Nephron (organoid): ENCODE measurements at regions not wholly inside any gene's neighbourhood (a gene's known extent, or its start where the extent isn't known, plus 50 kb on each side); places are given as distances from the start of the nearest gene placed in this dataset.
A peak's percentile ranks its signal among the peaks of the same experiment; 100 is the strongest.
"Not testable (repeated sequence)": the region's sequence is repeated elsewhere in the genome, so short reads cannot be mapped to it uniquely, and the experiment has no call there.

ENCODE experiments used
- H3K27ac Mint-ChIP-seq, 3 experiments: 2 replicates each; pipeline ENCODE4 v1.8.0; 2020; ENCODE audit warnings: mixed read lengths in 3 of 3, mild to moderate bottlenecking in 2 of 3, moderate library complexity in 1 of 3
- H3K27me3 Mint-ChIP-seq: 2 replicates; pipeline ENCODE4 v1.8.0; 2021; ENCODE audit warnings: low read depth, mild to moderate bottlenecking, moderate library complexity, mixed read lengths
- H3K36me3 Mint-ChIP-seq: 2 replicates; pipeline ENCODE4 v1.8.0; 2020; ENCODE audit warnings: low read depth, mixed read lengths
- H3K4me1 Mint-ChIP-seq: 2 replicates; pipeline ENCODE4 v1.8.0; 2020; ENCODE audit warnings: mixed read lengths
- H3K4me3 Mint-ChIP-seq, 3 experiments: 2 replicates each; pipeline ENCODE4 v1.8.0; 2020; ENCODE audit warnings: mild to moderate bottlenecking in 3 of 3, mixed read lengths in 3 of 3, moderate library complexity in 2 of 3
- H3K9me3 Mint-ChIP-seq: 2 replicates; pipeline ENCODE4 v1.8.0; 2020; ENCODE audit warnings: mixed read lengths
- CTCF ChIP-seq, 3 experiments: fragments of 200-600 bp; sonication (generic); IDR thresholded peaks; one replicate each; pipeline ENCODE4 v1.5.0; 2021; ENCODE audit warnings: antibody characterized with exemption in 3 of 3; ENCODE audit not compliant: unreplicated experiment in 3 of 3

GRCh38 chr6:170056278-170056711 is 234.6 kb downstream of the DLL1 start:
- H3K4me3 Mint-ChIP-seq, result no peak overlapping the region
- peaks cover 36% of the 10 kb centered on the region for H3K27me3 Mint-ChIP-seq
- H3K36me3 Mint-ChIP-seq, result no peaks in the 10 kb centered on the region

GRCh38 chr6:170055797-170056196 is 235.1 kb downstream of the DLL1 start:
- not testable (repeated sequence) for H3K4me1 Mint-ChIP-seq, H3K9me3 Mint-ChIP-seq, H3K36me3 Mint-ChIP-seq, H3K4me3 Mint-ChIP-seq, H3K27ac Mint-ChIP-seq
- peaks cover 36% of the 10 kb centered on the region for H3K27me3 Mint-ChIP-seq

More at GRCh38 chr6:170056278-170056711, 234.6 kb downstream of the DLL1 start:
- no peak for TF ChIP-seq CTCF (IDR thresholded peaks at IDR 0.05; ENCODE audit: unreplicated experiment in 3 of 3)
- H3K9me3 Mint-ChIP-seq, result no peaks in the 10 kb centered on the region
- H3K27ac Mint-ChIP-seq, result no peak overlapping the region
- H3K4me1 Mint-ChIP-seq, result peaks cover 6% of the 10 kb centered on the region

- Mint-ChIP-seq H3K9me3 (no peaks in the 10 kb centered on the region), H3K27ac (no peak overlapping the region), H3K27me3 (peaks cover 34% of the 10 kb centered on the region), H3K4me1 (peaks cover 9% of the 10 kb centered on the region), H3K4me3 (no peak overlapping the region), H3K36me3 (no peaks in the 10 kb centered on the region)
- TF ChIP-seq CTCF (IDR thresholded peaks at IDR 0.05; ENCODE audit: unreplicated experiment in 3 of 3), result no peak
Measured at GRCh38 chr6:170053966-170054661, 236.8 kb downstream of the DLL1 start.

GRCh38 chr6:170052991-170053821 is 237.7 kb downstream of the DLL1 start:
- peaks cover 27% of the 10 kb centered on the region for H3K27me3 Mint-ChIP-seq
- TF ChIP-seq CTCF (IDR thresholded peaks at IDR 0.05; ENCODE audit: unreplicated experiment in 3 of 3), result no peak
- no peak overlapping the region for H3K4me3 Mint-ChIP-seq
- H3K4me1 Mint-ChIP-seq, result peaks cover 11% of the 10 kb centered on the region
- H3K9me3 Mint-ChIP-seq, result no peaks in the 10 kb centered on the region
- no peaks in the 10 kb centered on the region for H3K36me3 Mint-ChIP-seq
- H3K27ac Mint-ChIP-seq, result no peak overlapping the region

- H3K9me3 Mint-ChIP-seq, result no peaks in the 10 kb centered on the region
- no peaks in the 10 kb centered on the region for H3K36me3 Mint-ChIP-seq
- H3K27ac Mint-ChIP-seq, result no peak overlapping the region
- H3K4me1 Mint-ChIP-seq, result peaks cover 20% of the 10 kb centered on the region
- no peak overlapping the region for H3K4me3 Mint-ChIP-seq
- H3K27me3 Mint-ChIP-seq, result peaks cover 17% of the 10 kb centered on the region
- TF ChIP-seq CTCF (IDR thresholded peaks at IDR 0.05; ENCODE audit: unreplicated experiment in 3 of 3), result no peak
Measured at GRCh38 chr6:170051229-170052172, 239.4 kb downstream of the DLL1 start.

- peak overlapping the region in 1 of 3 experiments; percentile 68 for H3K27ac Mint-ChIP-seq
- H3K36me3 Mint-ChIP-seq, result no peaks in the 10 kb centered on the region
- H3K9me3 Mint-ChIP-seq, result no peaks in the 10 kb centered on the region
- no peak overlapping the region for H3K4me3 Mint-ChIP-seq
- peaks cover 22% of the 10 kb centered on the region for H3K27me3 Mint-ChIP-seq
- peaks cover 25% of the 10 kb centered on the region for H3K4me1 Mint-ChIP-seq
- no peak for TF ChIP-seq CTCF (IDR thresholded peaks at IDR 0.05; ENCODE audit: unreplicated experiment in 3 of 3)
Measured at GRCh38 chr6:170050591-170051041, 240.3 kb downstream of the DLL1 start.
